GM18502 (cell line): ENCODE measurements at regions not wholly inside any gene's neighbourhood (a gene's known extent, or its start where the extent isn't known, plus 50 kb on each side); places are given as distances from the start of the nearest gene placed in this dataset.
"Not testable (repeated sequence)": the region's sequence is repeated elsewhere in the genome, so short reads cannot be mapped to it uniquely, and the experiment has no call there.

Source experiments
- ATAC-seq: cut with Tn5 transposase; IDR thresholded peaks from one replicate; pipeline ENCODE4 v1.9.1; 2021; ENCODE audit warnings: mild to moderate bottlenecking; ENCODE audit not compliant: unreplicated experiment, poor library complexity

GRCh38 chr7:16268821-16269768, 152.2 kb downstream of the CRPPA start:
- ATAC-seq, result no peak

- no peak for ATAC-seq
Observed at GRCh38 chr7:16267953-16268820, 153.2 kb downstream of the CRPPA start.

- ATAC-seq, result no peak
Observed at GRCh38 chr7:16266877-16267276, 154.5 kb downstream of the CRPPA start.

GRCh38 chr7:16266470-16266869, 154.9 kb downstream of the CRPPA start:
- ATAC-seq, result not testable (repeated sequence)

- ATAC-seq, result no peak
Observed at GRCh38 chr7:16265863-16266458, 155.4 kb downstream of the CRPPA start.

- ATAC-seq, result no peak
Observed at GRCh38 chr7:16264823-16265804, 156.2 kb downstream of the CRPPA start.

GRCh38 chr7:16264036-16264819, 157.1 kb downstream of the CRPPA start:
- no peak for ATAC-seq

GRCh38 chr7:16263377-16263776, 158.0 kb downstream of the CRPPA start:
- ATAC-seq, result not testable (repeated sequence)

- no peak for ATAC-seq
Observed at GRCh38 chr7:16261654-16262053, 159.7 kb downstream of the CRPPA start.

- ATAC-seq, result no peak
Observed at GRCh38 chr7:16261100-16261499, 160.2 kb downstream of the CRPPA start.

- no peak for ATAC-seq
Observed at GRCh38 chr7:16260236-16260728, 161.1 kb downstream of the CRPPA start.

GRCh38 chr7:16256419-16256818, 164.9 kb downstream of the CRPPA start:
- ATAC-seq, result not testable (repeated sequence)

GRCh38 chr7:16255952-16256351, 165.4 kb downstream of the CRPPA start:
- ATAC-seq, result not testable (repeated sequence)

GRCh38 chr7:16250655-16251054, 170.7 kb downstream of the CRPPA start:
- ATAC-seq, result not testable (repeated sequence)

- ATAC-seq, result not testable (repeated sequence)
Observed at GRCh38 chr7:16249204-16249603, 172.1 kb downstream of the CRPPA start.

GRCh38 chr7:16248556-16248955, 172.8 kb downstream of the CRPPA start:
- not testable (repeated sequence) for ATAC-seq

- ATAC-seq, result no peak
Observed at GRCh38 chr7:16244469-16244868, 176.9 kb downstream of the CRPPA start.

- no peak for ATAC-seq
Observed at GRCh38 chr7:16242920-16243319, 178.4 kb downstream of the CRPPA start.
